GM19328 (cell line): ENCODE measurements at regions not wholly inside any gene's neighbourhood (a gene's known extent, or its start where the extent isn't known, plus 50 kb on each side); places are given as distances from the start of the nearest gene placed in this dataset.
"Not testable (repeated sequence)": the region's sequence is repeated elsewhere in the genome, so short reads cannot be mapped to it uniquely, and the experiment has no call there.

Source experiments
- ATAC-seq: cut with Tn5 transposase; IDR thresholded peaks from one replicate; pipeline ENCODE4 v1.9.1; 2021; ENCODE audit warnings: mild to moderate bottlenecking, moderate library complexity; ENCODE audit not compliant: unreplicated experiment

GRCh38 chr16:79881107-79881506 lies 280.6 kb upstream of the MAF start:
- ATAC-seq, result not testable (repeated sequence)

- ATAC-seq, result no peak
Measured at GRCh38 chr16:79876332-79876730, 275.8 kb upstream of the MAF start.

GRCh38 chr16:79874391-79874790 lies 273.9 kb upstream of the MAF start:
- no peak for ATAC-seq

DNA sequence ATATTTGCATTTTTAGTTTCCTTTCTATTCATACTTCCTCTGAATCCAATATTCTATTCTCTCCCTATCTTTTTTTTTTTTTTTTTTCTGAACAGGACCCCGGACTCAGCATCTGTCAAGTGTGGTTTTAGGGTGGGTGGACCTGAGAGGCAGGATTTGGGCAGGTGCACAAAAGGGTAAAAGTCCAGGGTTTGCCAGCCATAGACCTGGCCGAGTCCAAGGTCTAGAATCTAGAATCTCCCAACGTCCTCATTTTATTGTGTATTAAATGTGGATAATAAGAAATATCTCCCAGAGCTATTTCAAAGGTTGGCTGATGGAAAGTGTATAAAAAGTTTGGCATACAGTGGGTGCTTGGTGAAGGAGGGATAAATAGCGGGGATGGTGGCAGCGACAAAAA lies 273.3 kb upstream of the MAF start:
- ATAC-seq, result no peak

GRCh38 chr16:79871906-79872305 lies 271.4 kb upstream of the MAF start:
- no peak for ATAC-seq

GRCh38 chr16:79870016-79870886 lies 269.7 kb upstream of the MAF start:
- ATAC-seq, result no peak

GRCh38 chr16:79869304-79870015 lies 268.9 kb upstream of the MAF start:
- no peak for ATAC-seq

DNA sequence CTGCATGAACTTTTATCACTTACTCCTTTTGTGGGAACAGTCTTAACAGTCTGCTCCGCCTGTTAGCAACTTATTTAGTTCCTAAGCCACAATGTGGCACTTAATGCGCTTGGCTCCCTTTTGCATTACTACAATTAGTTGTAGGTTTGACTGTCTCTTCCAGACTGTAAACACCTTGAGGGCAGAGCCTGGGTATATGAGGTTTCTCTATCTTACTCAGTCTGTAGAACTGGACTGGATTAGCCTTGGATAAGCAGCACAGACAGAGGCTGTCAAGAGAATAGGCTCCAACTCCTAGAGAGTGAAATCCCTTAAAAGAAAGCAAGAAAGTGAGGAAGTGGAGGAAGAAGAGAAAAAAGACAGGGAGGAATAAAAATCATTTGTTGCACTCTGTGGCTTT lies 268.3 kb upstream of the MAF start:
- ATAC-seq, result no peak

DNA sequence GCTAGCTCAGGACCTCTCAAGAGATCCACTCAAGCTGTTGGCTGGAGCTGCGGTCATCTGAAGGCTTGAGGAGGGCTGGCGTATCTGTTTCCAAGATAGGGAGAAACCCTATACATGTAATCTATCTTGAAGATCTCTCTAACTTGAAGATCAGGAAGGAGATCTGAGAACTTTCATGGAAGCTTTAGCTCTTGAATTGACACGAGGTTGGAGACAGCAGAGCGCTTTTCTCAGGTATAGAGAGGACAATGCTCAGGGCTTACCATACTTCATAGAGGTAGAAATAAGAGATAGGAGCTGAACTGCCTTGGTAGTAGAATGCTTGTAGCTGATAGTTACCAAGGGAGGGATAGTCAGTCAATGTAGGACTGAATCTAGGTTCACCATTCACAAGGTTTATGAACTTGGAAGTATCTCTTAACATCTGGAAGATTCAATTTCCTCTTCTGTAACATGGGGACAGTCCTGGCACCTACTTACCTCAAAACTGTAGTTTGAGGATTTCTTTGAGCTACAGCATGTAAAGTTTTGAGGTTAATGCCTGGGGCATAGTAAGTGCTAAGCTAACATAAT lies 267.0 kb upstream of the MAF start:
- ATAC-seq, result no peak

- ATAC-seq, result no peak
Measured at GRCh38 chr16:79865918-79866317, 265.4 kb upstream of the MAF start.

DNA sequence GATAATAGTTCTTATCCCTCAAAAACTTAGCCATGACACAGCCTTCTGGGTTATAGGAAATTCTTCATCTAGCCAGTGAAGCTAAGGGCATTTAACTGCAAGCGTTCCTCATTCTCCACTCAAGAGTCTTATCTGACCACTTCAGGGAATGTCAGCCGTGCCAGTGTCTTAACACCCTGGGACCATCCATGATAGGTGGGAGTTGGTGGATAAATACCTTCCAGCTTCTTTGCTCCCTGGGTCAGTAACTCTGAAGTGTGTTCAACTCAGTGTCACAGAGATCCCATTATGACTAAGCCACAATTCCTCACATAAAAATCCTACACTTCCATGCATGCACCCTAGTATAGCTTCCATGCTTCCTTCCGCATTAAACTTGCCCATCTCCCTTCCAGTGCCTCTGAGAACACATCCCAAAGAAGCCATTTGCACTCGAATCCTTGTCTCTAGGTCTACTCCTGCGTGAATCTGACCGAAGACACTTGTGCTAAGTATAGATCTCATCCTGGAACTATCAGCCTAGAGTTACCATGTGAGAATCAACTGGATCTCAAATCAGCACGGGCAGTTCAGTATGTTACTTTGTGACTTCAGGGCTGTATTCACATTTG lies 264.3 kb upstream of the MAF start:
- no peak for ATAC-seq

DNA sequence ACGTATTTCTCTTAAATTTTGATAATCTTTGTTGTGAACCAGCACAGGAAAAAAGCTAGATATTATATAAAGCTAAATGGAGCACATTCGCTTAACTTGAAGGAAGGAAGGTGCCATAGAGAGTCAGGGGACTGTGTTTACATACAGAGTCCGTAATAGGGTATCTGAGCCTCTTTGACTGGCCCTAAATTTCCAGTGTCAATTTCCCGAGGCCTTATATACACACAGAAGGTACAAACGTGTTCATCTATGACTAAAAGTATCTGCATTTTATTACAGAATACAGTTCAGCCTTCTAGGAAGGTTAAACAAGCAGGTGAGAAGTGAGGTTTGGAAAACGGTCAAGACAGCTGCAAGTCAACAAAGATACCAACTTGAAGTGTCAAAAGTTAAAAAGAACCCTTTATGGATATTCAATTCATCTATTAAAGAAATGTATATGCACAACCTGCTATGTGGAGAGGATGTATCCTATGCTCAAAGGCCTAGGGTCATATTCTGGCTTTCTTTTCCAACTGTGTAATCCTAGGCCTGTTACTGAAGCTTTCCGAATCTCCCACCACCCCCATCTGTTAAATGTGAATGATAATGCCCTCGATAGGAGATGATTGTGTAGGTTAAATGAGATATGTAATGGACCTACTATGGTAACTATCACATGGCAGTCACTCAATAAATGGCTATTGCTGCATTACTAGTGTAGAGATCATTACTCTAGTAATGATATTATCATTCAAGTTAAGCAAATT lies 263.7 kb upstream of the MAF start:
- no peak for ATAC-seq

DNA sequence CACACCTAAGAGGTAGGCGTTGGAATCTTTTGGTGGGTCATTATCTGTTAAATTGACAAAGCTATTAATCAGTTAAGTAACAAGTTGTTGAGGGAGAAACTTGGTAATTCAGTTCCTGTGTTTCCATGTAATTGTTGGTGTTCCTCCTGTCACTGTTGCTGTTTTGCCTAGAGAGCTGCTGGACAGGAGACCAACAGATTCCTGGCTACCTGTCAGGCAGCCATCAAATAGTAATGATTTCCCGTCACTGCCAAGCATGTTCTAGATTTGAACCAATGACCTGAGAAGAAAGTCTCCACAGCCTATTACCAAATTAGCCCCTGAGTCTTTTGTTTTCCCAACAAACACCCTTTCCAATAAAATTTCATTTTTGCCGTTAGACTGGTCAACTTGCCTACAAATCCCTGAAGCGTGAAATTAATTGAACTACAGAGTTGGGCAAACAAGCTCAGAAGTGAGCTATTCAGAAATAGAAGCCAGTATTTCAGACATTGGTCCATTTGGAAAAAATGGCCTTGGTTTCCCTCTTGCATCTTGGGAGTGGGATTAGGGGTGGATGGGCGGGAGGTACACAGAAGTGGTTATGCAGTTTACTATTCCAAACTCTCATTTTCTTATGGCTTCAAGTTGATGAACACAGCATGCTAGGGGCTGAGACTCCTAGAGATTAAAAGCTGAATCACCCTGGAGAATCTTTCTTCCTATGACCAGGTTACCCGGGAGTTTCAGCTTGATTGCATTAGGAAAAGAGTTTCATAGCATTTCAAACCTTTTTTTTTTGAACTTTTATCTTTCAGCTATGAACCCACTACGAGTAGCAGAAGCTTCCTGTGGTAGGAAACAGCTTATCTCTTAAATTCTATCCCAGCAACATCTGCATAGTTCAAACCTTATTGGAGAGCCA lies 262.8 kb upstream of the MAF start:
- ATAC-seq, result no peak

GRCh38 chr16:79862601-79863000 lies 262.1 kb upstream of the MAF start:
- no peak for ATAC-seq

- no peak for ATAC-seq
Measured at GRCh38 chr16:79856581-79856980, 256.0 kb upstream of the MAF start.

DNA sequence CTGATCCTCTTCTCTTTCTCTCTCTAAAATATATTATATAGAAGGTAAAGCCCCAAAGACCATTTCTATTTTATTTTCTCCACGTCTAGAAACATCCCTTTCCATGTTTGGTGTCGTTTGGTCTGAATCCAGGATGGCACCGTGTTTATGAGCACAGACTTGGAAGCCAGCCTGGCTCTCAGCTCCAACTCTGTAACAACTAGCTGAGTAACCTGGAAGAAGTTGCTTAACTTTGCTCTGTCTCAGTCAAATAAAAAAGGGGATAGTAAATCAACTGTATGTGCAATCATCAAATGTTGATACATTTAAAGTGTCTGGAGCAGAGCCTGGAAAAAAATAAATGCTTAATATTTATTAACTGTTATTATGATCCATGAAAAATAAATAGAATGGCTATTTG lies 249.8 kb upstream of the MAF start:
- ATAC-seq, result no peak

DNA sequence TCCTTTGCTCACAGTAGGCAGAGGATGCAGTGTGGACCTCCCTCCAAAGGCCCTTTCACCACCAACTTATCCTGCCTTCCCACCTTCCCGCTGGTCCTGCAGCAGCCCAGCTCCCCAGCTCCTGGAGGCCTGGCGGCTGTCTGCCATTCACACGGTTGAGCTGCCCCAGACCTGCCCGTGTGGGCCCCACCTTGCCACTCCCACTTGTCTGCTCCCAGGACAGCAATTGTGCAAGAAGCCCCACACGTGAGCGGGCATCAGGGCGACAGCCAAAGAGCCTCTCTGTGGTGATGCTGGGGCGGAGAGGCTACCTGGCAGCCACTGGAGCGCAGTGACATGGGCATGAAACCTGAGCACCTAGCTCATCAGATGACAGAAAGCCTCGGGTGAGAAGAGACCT lies 248.6 kb upstream of the MAF start:
- no peak for ATAC-seq

- ATAC-seq, result no peak
Measured at GRCh38 chr16:79848719-79849118, 248.2 kb upstream of the MAF start.

DNA sequence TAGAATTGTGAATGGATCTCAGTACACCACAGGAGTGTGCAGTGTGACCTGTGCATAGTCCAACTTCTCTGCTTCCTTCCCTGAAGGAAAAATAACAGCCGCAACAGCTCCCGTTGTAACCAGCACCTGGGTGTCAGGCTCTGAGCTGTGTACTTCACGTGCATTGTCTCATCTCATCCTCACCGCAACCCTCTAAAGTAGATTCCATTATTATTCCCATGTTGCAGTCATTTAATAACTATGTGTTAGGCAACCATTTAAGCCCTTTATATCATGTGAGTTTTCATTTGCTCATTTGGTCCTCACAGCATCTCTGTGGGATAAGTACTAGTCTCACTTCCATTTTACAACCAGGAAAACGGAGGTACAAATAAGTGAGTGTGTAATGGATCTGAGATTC lies 247.0 kb upstream of the MAF start:
- no peak for ATAC-seq

- ATAC-seq, result no peak
Measured at GRCh38 chr16:79847101-79847500, 246.6 kb upstream of the MAF start.
